ENCODE measurements at regions not wholly inside any gene's neighbourhood (a gene's known extent, or its start where the extent isn't known, plus 50 kb on each side); places are given as distances from the start of the nearest gene placed in this dataset.

- no peak overlapping the region for H3K4me3 ChIP-seq (replicated peaks; ENCODE audit: low read depth, low read length)
- DNase-seq (ENCODE audit: extremely low read depth, low read depth): no peak
- no peak for TF ChIP-seq CTCF (IDR thresholded peaks at IDR 0.05; ENCODE audit: low read depth, low read length, missing control alignments)
Measured at GRCh38 chr16:86020971-86021370, 122.0 kb downstream of the IRF8 start.

GRCh38 chr16:86022381-86022960 lies 123.5 kb downstream of the IRF8 start:
- TF ChIP-seq CTCF (IDR thresholded peaks at IDR 0.05; ENCODE audit: low read depth, low read length, missing control alignments): no peak
- no peak for DNase-seq (ENCODE audit: extremely low read depth, low read depth)
- no peak overlapping the region for H3K4me3 ChIP-seq (replicated peaks; ENCODE audit: low read depth, low read length)

GRCh38 chr16:86024210-86024609 lies 125.2 kb downstream of the IRF8 start:
- TF ChIP-seq CTCF (IDR thresholded peaks at IDR 0.05; ENCODE audit: low read depth, low read length, missing control alignments): no peak
- no peak overlapping the region for H3K4me3 ChIP-seq (replicated peaks; ENCODE audit: low read depth, low read length)
- no peak for DNase-seq (ENCODE audit: extremely low read depth, low read depth)

- H3K4me3 ChIP-seq (replicated peaks; ENCODE audit: low read depth, low read length): no peak overlapping the region
Measured at GRCh38 chr16:86025706-86026105, 126.7 kb downstream of the IRF8 start.

GRCh38 chr16:86026171-86026910 lies 127.4 kb downstream of the IRF8 start:
- no peak for TF ChIP-seq CTCF (IDR thresholded peaks at IDR 0.05; ENCODE audit: low read depth, low read length, missing control alignments)
- H3K4me3 ChIP-seq (replicated peaks; ENCODE audit: low read depth, low read length): no peak overlapping the region
- no peak for DNase-seq (ENCODE audit: extremely low read depth, low read depth)

More at GRCh38 chr16:86025706-86026105, 126.7 kb downstream of the IRF8 start:
- no peak for TF ChIP-seq CTCF (IDR thresholded peaks at IDR 0.05; ENCODE audit: low read depth, low read length, missing control alignments)
- no peak for DNase-seq (ENCODE audit: extremely low read depth, low read depth)

GRCh38 chr16:86026916-86027315 lies 128.0 kb downstream of the IRF8 start:
- H3K4me3 ChIP-seq (replicated peaks; ENCODE audit: low read depth, low read length): no peak overlapping the region
- DNase-seq (ENCODE audit: extremely low read depth, low read depth): no peak
- TF ChIP-seq CTCF (IDR thresholded peaks at IDR 0.05; ENCODE audit: low read depth, low read length, missing control alignments): no peak
